NCI-H526 treated with DMSO at 0.1 percent for 48 hours (cell line): ENCODE measurements at regions not wholly inside any gene's neighbourhood (a gene's known extent, or its start where the extent isn't known, plus 50 kb on each side); places are given as distances from the start of the nearest gene placed in this dataset.

Experiments
- DNase-seq: peaks from one replicate; lab custom pipeline; 2025; lab: John Stamatoyannopoulos, UW

GRCh38 chr12:70154960-70155589 lies 88.2 kb upstream of the CNOT2 start:
- DNase-seq, result no peak

GRCh38 chr12:70157099-70157498 lies 86.1 kb upstream of the CNOT2 start:
- no peak for DNase-seq

- no peak for DNase-seq
Measured at GRCh38 chr12:70165450-70165849, 77.8 kb upstream of the CNOT2 start.

GRCh38 chr12:70176290-70176689 lies 66.9 kb upstream of the CNOT2 start:
- DNase-seq, result no peak

- DNase-seq, result no peak
Measured at GRCh38 chr12:70177631-70178030, 65.6 kb upstream of the CNOT2 start.

- DNase-seq, result no peak
Measured at GRCh38 chr12:70178038-70178437, 65.2 kb upstream of the CNOT2 start.

- no peak for DNase-seq
Measured at GRCh38 chr12:70180130-70180529, 63.1 kb upstream of the CNOT2 start.

- DNase-seq, result no peak
Measured at GRCh38 chr12:70185301-70185700, 57.9 kb upstream of the CNOT2 start.

GRCh38 chr12:70186436-70186835 lies 56.8 kb upstream of the CNOT2 start:
- no peak for DNase-seq

- DNase-seq, result no peak
Measured at GRCh38 chr12:70190262-70191010, 52.8 kb upstream of the CNOT2 start.
